ENCODE measurements at regions not wholly inside any gene's neighbourhood (a gene's known extent, or its start where the extent isn't known, plus 50 kb on each side); places are given as distances from the start of the nearest gene placed in this dataset.

- no peak for DNase-seq (ENCODE audit: low read depth in 4 of 4, low spot score in 1 of 4)
These were observed 127.6 kb upstream of the RPS23 start for GRCh38 chr5:82405618-82406204.

- no peak for DNase-seq (ENCODE audit: low read depth in 4 of 4, low spot score in 1 of 4)
These were observed 127.0 kb upstream of the RPS23 start for GRCh38 chr5:82405161-82405560.

GRCh38 chr5:82404382-82404945 is 126.3 kb upstream of the RPS23 start:
- DNase-seq (ENCODE audit: low read depth in 4 of 4, low spot score in 1 of 4) = no peak

DNA sequence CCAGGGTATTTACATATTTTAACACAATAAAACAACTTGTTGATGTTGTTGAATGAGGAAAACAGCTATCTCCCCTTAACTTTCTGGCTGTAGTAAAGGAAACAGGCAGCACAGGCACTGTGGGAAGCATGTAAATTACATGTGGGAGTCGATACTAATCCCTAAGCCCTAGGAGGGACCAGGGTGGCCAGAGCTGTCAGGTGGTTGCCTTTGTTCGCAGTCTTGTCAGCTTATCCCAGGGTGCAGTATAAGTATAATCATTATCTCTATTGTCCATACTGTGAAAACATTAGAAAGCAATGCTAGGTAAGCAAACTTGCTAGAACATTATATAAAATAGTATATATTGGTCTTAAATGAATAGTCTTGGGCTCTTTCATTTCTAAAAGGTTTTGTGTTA is 125.6 kb upstream of the RPS23 start:
- DNase-seq (ENCODE audit: low read depth in 4 of 4, low spot score in 1 of 4) = no peak

GRCh38 chr5:82403026-82403425 is 124.9 kb upstream of the RPS23 start:
- no peak for DNase-seq (ENCODE audit: low read depth in 4 of 4, low spot score in 1 of 4)

DNA sequence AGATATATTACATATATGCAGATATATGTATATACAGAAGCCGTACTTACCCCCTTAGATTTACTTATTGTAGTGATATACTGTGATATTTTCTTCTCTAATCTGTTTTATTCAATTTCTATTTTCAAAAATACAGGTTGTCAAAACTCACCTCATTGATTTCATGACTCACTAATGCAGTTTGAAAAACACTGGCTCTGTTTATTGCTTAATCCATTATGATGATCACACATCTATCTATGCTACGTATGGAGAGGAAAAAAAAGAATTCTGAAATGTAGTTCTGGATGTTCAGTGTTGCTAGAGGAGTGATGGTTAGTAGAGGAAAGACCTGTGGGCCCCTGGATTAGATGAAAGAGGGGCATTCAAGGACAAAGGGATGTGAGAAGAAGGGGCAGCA is 121.0 kb upstream of the RPS23 start:
- DNase-seq (ENCODE audit: low read depth in 4 of 4, low spot score in 1 of 4) = no peak

DNA sequence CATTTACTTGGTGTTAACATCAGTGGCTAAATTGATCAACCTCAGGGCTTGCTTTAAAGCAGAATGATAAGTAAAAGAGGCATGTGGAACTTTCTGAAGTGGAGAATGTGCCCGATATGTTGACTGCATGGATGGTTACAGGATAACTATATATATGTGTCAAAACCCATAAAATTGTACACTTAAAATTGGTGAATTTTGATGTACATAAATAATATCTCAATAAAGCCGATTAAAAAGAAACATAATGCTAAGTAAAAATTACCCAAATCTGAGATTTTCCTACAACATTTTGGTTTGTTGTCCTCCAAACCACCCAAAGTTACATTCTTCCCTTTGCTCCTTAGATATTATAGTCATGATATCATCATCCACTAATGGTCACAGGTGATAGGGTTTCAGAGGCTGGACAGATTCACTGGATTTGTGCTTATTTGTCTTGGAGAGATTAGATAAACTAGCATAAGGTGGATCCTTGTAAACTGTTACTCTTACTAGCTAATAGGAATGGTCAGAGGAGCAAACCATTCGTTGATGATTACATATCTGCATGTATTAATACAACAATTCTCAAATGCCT is 119.7 kb upstream of the RPS23 start:
- no peak for DNase-seq (ENCODE audit: low read depth in 4 of 4, low spot score in 1 of 4)

DNA sequence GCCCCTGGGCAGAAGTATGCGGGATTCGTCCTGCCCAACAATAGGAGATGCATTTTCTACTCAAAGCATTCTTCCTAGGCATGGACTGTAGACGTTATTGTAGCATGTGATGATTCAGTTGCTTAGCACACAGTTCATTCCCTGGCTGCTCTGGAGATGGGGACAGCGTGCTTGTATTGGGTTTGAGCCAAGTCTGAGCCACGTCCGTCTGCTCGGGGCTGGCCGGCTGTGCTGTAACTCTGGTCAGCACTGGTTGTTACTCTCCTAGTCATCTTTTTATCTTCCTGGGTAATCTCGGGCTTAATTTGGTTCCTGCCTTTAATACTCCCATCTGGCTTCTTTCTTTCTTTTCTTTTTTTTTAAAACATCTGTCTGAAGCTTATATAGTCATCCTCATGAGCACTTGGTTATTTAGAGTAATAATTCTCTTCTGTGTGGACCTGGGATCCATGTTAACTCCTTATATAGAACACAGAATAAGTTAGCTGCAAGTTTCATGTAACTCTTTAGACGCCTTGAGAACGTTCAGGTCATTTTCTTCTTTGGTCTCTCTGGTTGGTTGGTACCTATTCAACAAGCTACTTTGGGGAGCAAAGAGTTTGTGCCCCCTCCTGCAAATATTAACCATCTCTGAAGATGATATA is 118.8 kb upstream of the RPS23 start:
- DNase-seq (ENCODE audit: low read depth in 4 of 4, low spot score in 1 of 4) = no peak

- DNase-seq (ENCODE audit: low read depth in 4 of 4, low spot score in 1 of 4) = no peak
These were observed 118.2 kb upstream of the RPS23 start for GRCh38 chr5:82396396-82396795.

GRCh38 chr5:82393951-82394350 is 115.8 kb upstream of the RPS23 start:
- no peak for DNase-seq (ENCODE audit: low read depth in 4 of 4, low spot score in 1 of 4)

- no peak for DNase-seq (ENCODE audit: low read depth in 4 of 4, low spot score in 1 of 4)
These were observed 111.9 kb upstream of the RPS23 start for GRCh38 chr5:82390088-82390487.

GRCh38 chr5:82389347-82389746 is 111.2 kb upstream of the RPS23 start:
- no peak for DNase-seq (ENCODE audit: low read depth in 4 of 4, low spot score in 1 of 4)

GRCh38 chr5:82388181-82388580 is 110.0 kb upstream of the RPS23 start:
- DNase-seq (ENCODE audit: low read depth in 4 of 4, low spot score in 1 of 4) = no peak

- DNase-seq (ENCODE audit: low read depth in 4 of 4, low spot score in 1 of 4) = no peak
These were observed 109.6 kb upstream of the RPS23 start for GRCh38 chr5:82387819-82388166.

DNA sequence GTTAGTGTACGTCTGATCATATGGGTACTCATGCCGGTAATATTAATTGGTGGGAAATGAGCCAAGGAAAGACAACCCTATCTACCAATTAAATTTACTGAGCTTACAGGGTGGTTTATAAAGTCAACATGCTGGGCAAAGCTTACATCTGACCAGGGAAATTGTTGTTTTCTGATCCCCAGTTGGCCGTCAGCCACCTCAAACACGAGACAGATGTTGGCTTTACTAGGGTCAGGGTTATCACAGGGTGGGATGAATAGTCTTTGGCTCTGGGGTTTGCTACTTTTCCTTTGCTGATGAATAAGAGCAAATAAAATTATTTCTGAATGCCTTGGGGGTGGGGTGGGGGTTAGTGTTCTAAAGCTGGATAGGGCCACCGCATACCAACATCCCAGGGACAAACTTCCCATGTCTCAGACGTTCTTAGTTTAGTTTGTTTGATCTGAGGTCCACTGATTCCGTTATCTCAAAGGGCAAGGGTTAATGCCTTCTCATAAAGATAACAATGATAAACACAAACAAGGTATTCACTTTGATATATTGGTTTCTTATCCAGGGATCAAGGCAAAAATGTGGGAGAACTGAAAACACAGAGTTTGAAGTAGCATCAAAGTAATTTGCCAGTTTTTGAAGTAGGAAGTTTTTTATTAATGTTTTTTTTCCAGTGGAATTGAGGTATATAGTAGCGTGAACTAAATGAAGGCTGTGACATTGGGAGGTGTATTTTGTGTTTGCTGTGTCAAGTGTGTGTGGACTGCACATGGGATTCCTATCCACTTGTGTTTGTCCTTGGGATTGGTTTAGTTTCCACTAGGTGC is 109.1 kb upstream of the RPS23 start:
- no peak for DNase-seq (ENCODE audit: low read depth in 4 of 4, low spot score in 1 of 4)

- no peak for DNase-seq (ENCODE audit: low read depth in 4 of 4, low spot score in 1 of 4)
These were observed 108.4 kb upstream of the RPS23 start for GRCh38 chr5:82386576-82386975.

- no peak for DNase-seq (ENCODE audit: low read depth in 4 of 4, low spot score in 1 of 4)
These were observed 106.0 kb upstream of the RPS23 start for GRCh38 chr5:82384034-82384750.

GRCh38 chr5:82381591-82381990 is 103.4 kb upstream of the RPS23 start:
- DNase-seq (ENCODE audit: low read depth in 4 of 4, low spot score in 1 of 4) = no peak

DNA sequence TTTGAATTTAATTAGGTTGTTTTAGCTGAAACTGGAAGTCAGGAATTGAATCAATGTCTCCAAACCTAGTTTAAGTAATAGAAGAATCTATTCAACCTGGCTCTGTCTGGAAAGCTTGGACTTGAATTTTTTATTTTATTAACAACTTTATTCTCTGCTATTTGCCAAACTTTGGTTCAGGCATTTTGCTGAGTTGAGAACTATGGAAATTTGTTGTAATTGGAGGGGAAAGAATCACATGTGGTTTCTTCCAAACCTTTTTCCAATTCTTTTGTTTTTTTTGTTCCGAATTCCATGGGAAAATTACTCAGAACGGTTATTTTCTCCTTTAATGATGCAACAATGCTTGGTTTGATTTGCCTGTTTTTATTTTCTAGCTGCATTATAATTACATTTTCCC is 98.2 kb upstream of the RPS23 start:
- DNase-seq (ENCODE audit: low read depth in 4 of 4, low spot score in 1 of 4) = no peak

GRCh38 chr5:82375488-82376244 is 97.5 kb upstream of the RPS23 start:
- DNase-seq (ENCODE audit: low read depth in 4 of 4, low spot score in 1 of 4) = no peak

Measured in stimulated activated CD4-positive, alpha-beta T cell treated with anti-CD3 and anti-CD28 coated beads, Interleukin-1b, Interleukin-23, amount 100 ng/mL, for 24 hours (primary cell).